ENCODE measurements at regions not wholly inside any gene's neighbourhood (a gene's known extent, or its start where the extent isn't known, plus 50 kb on each side); places are given as distances from the start of the nearest gene placed in this dataset.
"Not testable (repeated sequence)": the region's sequence is repeated elsewhere in the genome, so short reads cannot be mapped to it uniquely, and the experiment has no call there.

GRCh38 chr4:3588517-3589194 is 56.4 kb upstream of the LRPAP1 start:
- not testable (repeated sequence) for H3K4me3 ChIP-seq (ENCODE audit: severe bottlenecking); H3K9me3 ChIP-seq (ENCODE audit: severe bottlenecking); H3K27me3 ChIP-seq (ENCODE audit: insufficient read depth, poor library complexity, severe bottlenecking); H3K27ac ChIP-seq (ENCODE audit: poor library complexity, severe bottlenecking); H3K4me1 ChIP-seq (ENCODE audit: insufficient read depth, poor library complexity, severe bottlenecking); H3K36me3 ChIP-seq (ENCODE audit: low read depth); ATAC-seq (ENCODE audit: low read depth); DNase-seq (ENCODE audit: low spot score)

GRCh38 chr4:3586596-3586995 is 54.4 kb upstream of the LRPAP1 start:
- H3K4me3 ChIP-seq (ENCODE audit: severe bottlenecking); H3K27me3 ChIP-seq (ENCODE audit: insufficient read depth, poor library complexity, severe bottlenecking); DNase-seq (ENCODE audit: low spot score); H3K36me3 ChIP-seq (ENCODE audit: low read depth); H3K4me1 ChIP-seq (ENCODE audit: insufficient read depth, poor library complexity, severe bottlenecking); H3K27ac ChIP-seq (ENCODE audit: poor library complexity, severe bottlenecking); H3K9me3 ChIP-seq (ENCODE audit: severe bottlenecking); ATAC-seq (ENCODE audit: low read depth): not testable (repeated sequence)

GRCh38 chr4:3585567-3585966 is 53.3 kb upstream of the LRPAP1 start:
- H3K36me3 ChIP-seq (ENCODE audit: low read depth); H3K9me3 ChIP-seq (ENCODE audit: severe bottlenecking); H3K27ac ChIP-seq (ENCODE audit: poor library complexity, severe bottlenecking); H3K4me3 ChIP-seq (ENCODE audit: severe bottlenecking); H3K4me1 ChIP-seq (ENCODE audit: insufficient read depth, poor library complexity, severe bottlenecking); DNase-seq (ENCODE audit: low spot score); ATAC-seq (ENCODE audit: low read depth); H3K27me3 ChIP-seq (ENCODE audit: insufficient read depth, poor library complexity, severe bottlenecking): not testable (repeated sequence)

- ATAC-seq (ENCODE audit: low read depth): no peak
- DNase-seq (ENCODE audit: low spot score): no peak
- Histone ChIP-seq H3K9me3 (ENCODE audit: severe bottlenecking) (no peaks in the 10 kb centered on the region), H3K36me3 (ENCODE audit: low read depth) (no peaks in the 10 kb centered on the region), H3K4me3 (ENCODE audit: severe bottlenecking) (no peak overlapping the region), H3K27ac (ENCODE audit: poor library complexity, severe bottlenecking) (no peak overlapping the region), H3K27me3 (ENCODE audit: insufficient read depth, poor library complexity, severe bottlenecking) (no peaks in the 10 kb centered on the region), H3K4me1 (ENCODE audit: insufficient read depth, poor library complexity, severe bottlenecking) (no peaks in the 10 kb centered on the region)
- TF ChIP-seq CTCF (IDR thresholded peaks at IDR 0.05; ENCODE audit: poor library complexity, severe bottlenecking): no peak
Measured at GRCh38 chr4:3582091-3582475, 49.9 kb upstream of the LRPAP1 start.
